ENCODE measurements at regions not wholly inside any gene's neighbourhood (a gene's known extent, or its start where the extent isn't known, plus 50 kb on each side); places are given as distances from the start of the nearest gene placed in this dataset.

DNA sequence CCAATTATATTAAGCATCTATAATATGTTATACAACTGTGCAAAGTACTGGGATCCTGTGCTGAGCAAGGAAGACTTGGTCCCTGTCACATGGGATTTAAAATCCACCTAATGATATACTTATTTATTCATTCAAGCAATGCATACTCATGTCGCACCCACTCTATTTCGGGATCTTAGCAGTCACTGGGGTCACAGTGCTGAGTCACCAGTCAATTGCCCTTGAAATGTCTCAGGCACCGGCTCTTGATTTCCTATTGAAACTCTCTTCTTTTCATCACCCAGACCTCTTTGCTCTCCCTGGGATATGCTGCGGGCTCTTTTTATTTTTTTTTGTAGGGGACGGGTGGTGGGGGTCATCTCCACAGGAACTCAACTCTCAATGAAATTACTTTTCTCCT, 194.5 kb upstream of the GAP43 start:
- Histone ChIP-seq H3K27ac (no peak overlapping the region), H3K9me3 (no peaks in the 10 kb centered on the region), H3K4me1 (no peaks in the 10 kb centered on the region), H3K36me3 (no peaks in the 10 kb centered on the region), H3K27me3 (no peaks in the 10 kb centered on the region), H3K4me3 (no peak overlapping the region)
- ATAC-seq = peak; percentile 57
- DNase-seq = no peak
- TF ChIP-seq, protein P1, sequence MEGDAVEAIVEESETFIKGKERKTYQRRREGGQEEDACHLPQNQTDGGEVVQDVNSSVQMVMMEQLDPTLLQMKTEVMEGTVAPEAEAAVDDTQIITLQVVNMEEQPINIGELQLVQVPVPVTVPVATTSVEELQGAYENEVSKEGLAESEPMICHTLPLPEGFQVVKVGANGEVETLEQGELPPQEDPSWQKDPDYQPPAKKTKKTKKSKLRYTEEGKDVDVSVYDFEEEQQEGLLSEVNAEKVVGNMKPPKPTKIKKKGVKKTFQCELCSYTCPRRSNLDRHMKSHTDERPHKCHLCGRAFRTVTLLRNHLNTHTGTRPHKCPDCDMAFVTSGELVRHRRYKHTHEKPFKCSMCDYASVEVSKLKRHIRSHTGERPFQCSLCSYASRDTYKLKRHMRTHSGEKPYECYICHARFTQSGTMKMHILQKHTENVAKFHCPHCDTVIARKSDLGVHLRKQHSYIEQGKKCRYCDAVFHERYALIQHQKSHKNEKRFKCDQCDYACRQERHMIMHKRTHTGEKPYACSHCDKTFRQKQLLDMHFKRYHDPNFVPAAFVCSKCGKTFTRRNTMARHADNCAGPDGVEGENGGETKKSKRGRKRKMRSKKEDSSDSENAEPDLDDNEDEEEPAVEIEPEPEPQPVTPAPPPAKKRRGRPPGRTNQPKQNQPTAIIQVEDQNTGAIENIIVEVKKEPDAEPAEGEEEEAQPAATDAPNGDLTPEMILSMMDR (IDR thresholded peaks at IDR 0.05) = no peak
- intact Hi-C loops (cut with DNase I) = no loop called here

DNA sequence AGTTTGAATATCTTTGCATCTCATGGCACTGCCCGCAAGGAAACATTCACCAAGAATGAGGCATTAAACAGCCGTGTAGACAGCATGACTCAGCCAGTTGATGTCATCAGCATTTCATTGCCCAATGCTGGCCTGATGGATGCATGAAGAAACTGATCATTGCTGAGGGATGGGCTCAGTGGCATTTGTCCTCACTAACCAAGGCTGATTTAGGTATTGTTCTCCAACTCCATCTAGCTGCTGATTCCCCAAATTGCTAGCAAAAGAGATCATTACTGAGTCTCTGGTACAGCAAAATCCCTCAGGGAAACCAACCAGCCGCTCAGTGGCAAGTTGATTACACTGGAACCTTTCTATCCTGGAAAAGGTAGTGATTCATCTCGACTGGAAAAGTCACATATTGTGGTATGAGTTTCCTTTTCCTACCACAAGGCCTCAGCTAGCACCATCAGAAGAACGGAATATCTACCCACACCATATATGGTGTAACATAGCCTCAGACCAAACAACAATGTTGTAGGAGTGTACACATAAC, 186.5 kb upstream of the GAP43 start:
- TF ChIP-seq, protein P1 (IDR thresholded peaks at IDR 0.05) = no peak
- intact Hi-C loops (cut with DNase I) = no loop called here
- DNase-seq = no peak
- no peaks in the 10 kb centered on the region for H3K4me1 ChIP-seq
- no peak overlapping the region for H3K27ac ChIP-seq
- ATAC-seq = peak; percentile 31
- H3K4me3 ChIP-seq = no peak overlapping the region
- no peaks in the 10 kb centered on the region for H3K27me3 ChIP-seq
- H3K9me3 ChIP-seq = no peaks in the 10 kb centered on the region
- H3K36me3 ChIP-seq = no peaks in the 10 kb centered on the region

DNA sequence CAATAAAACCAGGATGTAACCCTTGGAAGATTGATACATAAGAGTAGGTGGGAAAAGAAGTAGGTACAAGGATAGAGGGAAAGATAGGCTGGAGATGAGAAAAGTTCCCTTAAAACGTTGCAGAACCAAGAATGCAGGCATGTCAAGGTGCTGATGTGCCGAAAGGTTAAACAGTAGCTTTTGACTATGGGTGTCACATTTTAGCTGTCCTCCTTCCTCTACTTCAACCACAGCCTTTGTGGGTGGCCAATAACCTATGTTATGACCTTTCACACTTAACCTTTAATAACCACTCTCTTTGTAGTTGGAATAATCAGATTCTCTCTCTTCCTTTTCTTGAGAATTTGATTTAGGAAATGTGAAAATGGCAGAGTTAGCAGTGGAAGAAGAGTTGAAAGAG, 184.5 kb upstream of the GAP43 start:
- ATAC-seq (no peak), DNase-seq (no peak)
- H3K9me3 ChIP-seq = no peaks in the 10 kb centered on the region
- TF ChIP-seq, protein P1 (IDR thresholded peaks at IDR 0.05) = no peak
- H3K27ac ChIP-seq = no peak overlapping the region
- no peaks in the 10 kb centered on the region for H3K4me1 ChIP-seq
- intact Hi-C loops (cut with DNase I) = no loop called here
- no peaks in the 10 kb centered on the region for H3K27me3 ChIP-seq
- no peaks in the 10 kb centered on the region for H3K36me3 ChIP-seq
- no peak overlapping the region for H3K4me3 ChIP-seq

DNA sequence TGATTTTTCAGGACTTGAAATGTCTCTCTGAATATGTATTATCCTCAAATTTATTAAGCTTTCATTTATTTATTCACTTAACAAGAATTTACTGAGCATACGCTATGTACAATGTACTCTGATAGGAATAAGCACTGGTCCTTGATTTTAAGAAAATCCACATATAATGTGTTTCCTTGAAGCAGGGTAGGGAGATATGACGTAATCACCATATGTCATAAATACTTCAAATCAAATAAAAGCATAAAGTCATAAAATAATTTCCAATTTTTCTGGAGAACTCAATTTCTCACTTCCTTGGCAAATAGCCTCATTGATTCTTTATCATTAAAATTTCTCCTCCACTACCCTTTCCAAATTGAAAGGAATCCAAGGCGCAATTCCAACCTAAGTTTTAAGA, 177.8 kb upstream of the GAP43 start:
- no peak overlapping the region for H3K27ac ChIP-seq
- TF ChIP-seq, protein P1 (IDR thresholded peaks at IDR 0.05) = no peak
- intact Hi-C loops (cut with DNase I) = no loop called here
- no peaks in the 10 kb centered on the region for H3K4me1 ChIP-seq
- no peak overlapping the region for H3K4me3 ChIP-seq
- no peaks in the 10 kb centered on the region for H3K9me3 ChIP-seq
- H3K36me3 ChIP-seq = no peaks in the 10 kb centered on the region
- DNase-seq (no peak), ATAC-seq (no peak)
- H3K27me3 ChIP-seq = no peaks in the 10 kb centered on the region

DNA sequence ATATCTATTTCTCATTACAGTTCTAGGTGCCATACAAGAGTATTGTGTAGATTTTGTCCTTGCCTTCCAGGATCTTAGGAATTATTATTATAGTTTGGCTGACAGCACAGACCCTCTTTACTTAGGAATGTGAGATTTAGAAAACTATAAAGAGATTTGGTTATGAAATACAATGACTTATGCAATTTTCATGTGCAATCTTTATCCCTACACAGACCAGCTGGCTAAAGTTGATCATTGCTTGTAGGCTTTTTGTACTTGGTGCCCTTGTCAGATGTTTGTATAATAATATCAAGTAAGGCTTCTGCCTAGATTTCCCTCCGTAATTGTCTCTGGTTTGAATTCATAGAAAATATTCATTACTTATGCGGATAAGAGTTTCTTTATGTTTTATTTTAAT, 174.5 kb upstream of the GAP43 start:
- no peaks in the 10 kb centered on the region for H3K36me3 ChIP-seq
- no peak overlapping the region for H3K4me3 ChIP-seq
- peak in 2 of 4 donors; percentile 28 to 37 for DNase-seq
- H3K9me3 ChIP-seq = no peaks in the 10 kb centered on the region
- H3K27me3 ChIP-seq = no peaks in the 10 kb centered on the region
- H3K27ac ChIP-seq = no peak overlapping the region
- TF ChIP-seq, protein P1 (IDR thresholded peaks at IDR 0.05) = no peak
- ATAC-seq = no peak
- no peaks in the 10 kb centered on the region for H3K4me1 ChIP-seq
- intact Hi-C loops (cut with DNase I) = no loop called here
